SK-N-MC (cell line): ENCODE measurements at regions not wholly inside any gene's neighbourhood (a gene's known extent, or its start where the extent isn't known, plus 50 kb on each side); places are given as distances from the start of the nearest gene placed in this dataset.
"Not testable (repeated sequence)": the region's sequence is repeated elsewhere in the genome, so short reads cannot be mapped to it uniquely, and the experiment has no call there.

ENCODE experiments used
- DNase-seq: peaks from one replicate; pipeline ENCODE4 v3.0.0-alpha.2; 2011; ENCODE audit warnings: low read depth, low spot score
- H3K27ac ChIP-seq: fragments of 200-600 bp; sonication (generic); 2 replicates; pipeline ENCODE4 v1.5.1; 2016; ENCODE audit warnings: mixed run types
- H3K36me3 ChIP-seq: fragments of 200-600 bp; sonication (generic); 2 replicates; pipeline ENCODE4 v1.6.1; 2017; ENCODE audit warnings: antibody characterized with exemption, low read length, mixed read lengths; ENCODE audit not compliant: insufficient read depth
- H3K4me3 ChIP-seq: fragments of 200-600 bp; sonication (generic); 2 replicates; pipeline ENCODE4 v1.5.1; 2016
- H3K9ac ChIP-seq: fragments of 200-600 bp; sonication (generic); 2 replicates; pipeline ENCODE4 v1.8.0; 2017; ENCODE audit warnings: mixed run types, mixed read lengths; ENCODE audit not compliant: insufficient read length
- H3K9me3 ChIP-seq: fragments of 200-600 bp; sonication (generic); 2 replicates; pipeline ENCODE4 v1.6.1; 2017; ENCODE audit warnings: low read depth, mild to moderate bottlenecking, antibody characterized with exemption, low read length, moderate library complexity, mixed read lengths
- EZH2 ChIP-seq: fragments of 200-600 bp; sonication (generic); IDR thresholded peaks from one replicate; pipeline ENCODE4 v1.6.1; 2017; ENCODE audit warnings: antibody characterized with exemption
- FOXP2 ChIP-seq: optimal IDR thresholded peaks from 2 replicates; pipeline ENCODE3; 2011; ENCODE audit warnings: mild to moderate bottlenecking, moderate library complexity; ENCODE audit not compliant: insufficient read depth; ENCODE audit errors: extremely low read length, control extremely low read depth
- POLR2AphosphoS5 ChIP-seq: IDR thresholded peaks from 2 replicates; pipeline ENCODE4 v1.6.1; 2012; ENCODE audit warnings: mild to moderate bottlenecking, low read depth, low read length, borderline replicate concordance

DNA sequence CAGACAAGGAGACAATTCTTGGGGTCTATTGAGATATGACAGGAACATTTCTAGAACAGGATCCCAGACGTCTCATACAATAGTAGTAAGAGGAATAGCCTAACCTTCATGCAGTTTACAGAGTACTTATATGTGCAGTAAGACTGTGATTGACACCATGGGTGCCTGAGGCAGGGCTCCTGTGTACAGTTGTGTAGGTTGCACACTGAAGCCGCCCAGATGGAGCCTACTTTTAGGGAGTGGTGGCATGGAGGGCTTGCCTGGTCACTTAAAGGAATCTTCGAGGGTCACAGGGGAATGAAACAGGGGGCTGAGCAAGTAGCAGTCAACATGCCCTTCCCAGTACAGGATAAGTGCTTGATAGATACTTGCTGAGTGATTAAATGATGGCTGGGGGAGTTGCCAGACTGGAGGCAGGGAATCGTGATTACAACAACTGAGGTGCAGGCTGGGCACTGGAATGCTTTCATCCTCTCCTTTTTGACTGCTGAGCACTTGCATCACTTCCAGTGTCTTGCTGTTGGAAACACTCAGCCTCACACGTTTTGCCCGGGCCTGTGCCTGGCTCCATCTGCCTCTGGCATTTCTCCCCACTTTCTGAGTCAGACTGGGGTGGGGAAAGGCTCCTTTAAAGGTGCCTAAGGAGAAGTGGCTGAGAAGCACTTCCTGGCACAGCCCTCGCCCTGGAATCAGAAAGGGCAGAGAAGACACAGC, 71.0 kb downstream of the COPRS start:
- Histone ChIP-seq H3K27ac (no peak overlapping the region), H3K9me3 (no peaks in the 10 kb centered on the region), H3K9ac (no peak overlapping the region), H3K4me3 (no peak overlapping the region), H3K36me3 (no peaks in the 10 kb centered on the region)
- TF ChIP-seq EZH2 = no peak
- no peak for TF ChIP-seq FOXP2
- no peak for TF ChIP-seq POLR2AphosphoS5
- DNase-seq = no peak

DNA sequence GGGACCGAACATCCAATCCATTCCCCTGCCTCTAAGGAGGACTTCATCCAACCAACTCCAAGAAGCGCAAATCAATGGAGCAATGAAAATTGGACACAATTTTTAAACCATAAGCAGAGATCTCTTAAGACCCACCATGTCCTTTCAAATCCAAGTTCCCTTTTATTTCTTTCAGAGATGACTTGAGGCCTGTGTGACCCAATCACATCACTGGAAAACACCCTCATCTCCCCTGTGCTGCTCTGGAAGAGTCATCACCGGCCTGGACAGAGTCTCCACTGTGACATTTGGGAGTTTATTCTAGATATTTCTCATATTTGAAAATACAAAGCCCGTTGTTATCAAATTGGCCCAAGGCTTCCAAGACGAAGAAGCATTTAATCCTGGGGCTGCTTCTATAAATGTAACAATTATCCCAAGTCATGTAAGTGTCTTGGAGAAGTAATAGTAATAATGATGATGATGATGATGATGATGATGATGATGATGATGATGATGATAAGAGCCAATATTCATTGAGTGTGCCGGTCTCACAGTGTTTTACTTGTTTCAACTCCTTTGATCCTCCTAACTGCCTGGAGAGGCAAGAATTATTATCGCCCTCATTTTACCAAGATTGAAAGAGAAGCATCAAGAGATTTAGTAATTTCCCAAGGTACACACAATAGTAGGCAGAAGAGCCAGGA, 72.1 kb downstream of the COPRS start:
- H3K4me3 ChIP-seq = no peak overlapping the region
- no peak overlapping the region for H3K9ac ChIP-seq
- DNase-seq = no peak
- no peaks in the 10 kb centered on the region for H3K9me3 ChIP-seq
- H3K36me3 ChIP-seq = no peaks in the 10 kb centered on the region
- no peak overlapping the region for H3K27ac ChIP-seq
- TF ChIP-seq FOXP2 (no peak), EZH2 (no peak), POLR2AphosphoS5 (no peak)

- Histone ChIP-seq H3K9me3 (no peaks in the 10 kb centered on the region), H3K9ac (no peak overlapping the region), H3K36me3 (no peaks in the 10 kb centered on the region), H3K4me3 (no peak overlapping the region), H3K27ac (no peak overlapping the region)
- TF ChIP-seq EZH2 (no peak), POLR2AphosphoS5 (no peak), FOXP2 (no peak)
- DNase-seq = no peak
These were observed 78.6 kb downstream of the COPRS start for GRCh38 chr17:31780483-31780882.

- Histone ChIP-seq H3K9me3 (no peaks in the 10 kb centered on the region), H3K4me3 (no peak overlapping the region), H3K36me3 (no peaks in the 10 kb centered on the region), H3K27ac (no peak overlapping the region), H3K9ac (no peak overlapping the region)
- no peak for DNase-seq
- TF ChIP-seq EZH2 (no peak), POLR2AphosphoS5 (no peak), FOXP2 (no peak)
These were observed 80.5 kb downstream of the COPRS start for GRCh38 chr17:31778523-31778922.

DNA sequence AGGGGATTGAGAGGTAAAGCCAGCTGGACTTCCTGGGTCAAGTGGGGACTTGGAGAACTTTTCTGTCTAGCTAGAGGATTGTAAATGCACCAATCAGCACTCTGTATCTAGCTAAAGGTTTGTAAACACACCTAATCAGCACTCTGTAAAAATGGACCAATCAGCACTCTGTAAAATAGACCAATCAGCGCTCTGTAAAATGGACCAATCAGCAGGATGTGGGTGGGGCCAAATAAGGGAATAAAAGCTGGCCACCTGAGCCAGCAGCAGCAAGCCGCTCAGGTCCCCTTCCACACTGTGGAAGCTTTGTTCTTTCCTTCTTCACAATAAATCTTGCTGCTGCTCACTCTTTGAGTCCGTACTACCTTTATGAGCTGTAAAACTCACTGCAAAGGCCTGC, 87.7 kb downstream of the COPRS start:
- not testable (repeated sequence) for H3K36me3 ChIP-seq, H3K27ac ChIP-seq, H3K9ac ChIP-seq, H3K4me3 ChIP-seq, DNase-seq, H3K9me3 ChIP-seq

DNA sequence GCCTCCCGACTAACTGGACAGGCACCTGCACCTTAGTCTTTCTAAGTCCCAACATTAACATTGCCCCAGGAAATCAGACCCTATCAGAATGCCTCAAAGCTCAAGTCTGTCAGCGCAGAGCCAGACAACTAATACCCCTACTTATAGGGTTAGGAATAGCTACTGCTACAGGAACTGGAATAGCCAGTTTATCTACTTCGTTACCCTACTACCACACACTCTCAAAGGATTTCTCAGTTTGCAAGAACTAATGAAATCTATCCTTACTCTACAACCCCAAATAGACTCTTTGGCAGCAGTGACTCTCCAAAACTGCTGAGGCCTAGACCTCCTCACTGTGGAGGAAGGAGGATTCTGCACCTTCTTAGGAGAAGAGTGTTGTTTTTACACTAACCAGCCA, 88.5 kb downstream of the COPRS start:
- not testable (repeated sequence) for DNase-seq, H3K9me3 ChIP-seq, H3K4me3 ChIP-seq, H3K36me3 ChIP-seq, H3K9ac ChIP-seq, H3K27ac ChIP-seq

DNA sequence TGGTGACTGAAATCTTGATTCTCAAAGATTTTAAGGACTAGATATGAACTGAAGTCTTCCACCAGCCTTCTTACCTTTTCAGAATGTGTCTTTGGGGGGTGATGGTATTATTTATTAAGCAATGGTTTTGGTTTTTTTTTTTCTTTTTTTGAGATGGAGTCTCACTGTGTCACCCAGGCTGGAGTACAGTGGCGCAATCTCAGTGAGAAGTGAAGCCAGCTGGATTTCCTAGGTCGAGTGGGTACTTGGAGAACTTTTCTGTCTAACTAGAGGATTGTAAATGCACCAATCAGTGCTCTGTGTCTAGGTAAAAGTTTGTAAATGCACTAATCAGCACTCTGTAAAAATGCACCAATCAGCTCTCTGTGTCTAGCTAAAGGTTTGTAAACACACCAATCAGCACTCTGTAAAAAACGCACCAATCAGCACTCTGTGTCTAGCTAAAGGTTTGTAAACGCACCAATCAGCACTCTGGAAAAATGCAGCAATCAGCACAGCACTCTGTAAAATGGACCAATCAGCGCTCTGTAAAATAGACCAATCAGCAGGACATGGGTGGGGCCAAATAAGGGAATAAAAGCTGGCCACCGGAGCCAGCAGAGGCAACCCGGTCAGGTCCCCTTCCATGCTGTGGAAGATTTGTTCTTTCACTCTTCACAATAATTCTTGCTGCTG, 97.1 kb downstream of the COPRS start:
- not testable (repeated sequence) for H3K9ac ChIP-seq, H3K4me3 ChIP-seq, DNase-seq, H3K9me3 ChIP-seq, H3K36me3 ChIP-seq, H3K27ac ChIP-seq

GRCh38 chr17:31758646-31759045, 100.4 kb downstream of the COPRS start:
- TF ChIP-seq EZH2 (no peak), POLR2AphosphoS5 (no peak), FOXP2 (no peak)
- H3K9ac ChIP-seq = no peak overlapping the region
- H3K36me3 ChIP-seq = no peaks in the 10 kb centered on the region
- no peak overlapping the region for H3K27ac ChIP-seq
- no peaks in the 10 kb centered on the region for H3K9me3 ChIP-seq
- DNase-seq = no peak
- H3K4me3 ChIP-seq = no peak overlapping the region

GRCh38 chr17:31757097-31757496, 101.9 kb downstream of the COPRS start:
- Histone ChIP-seq H3K36me3 (no peaks in the 10 kb centered on the region), H3K9me3 (no peaks in the 10 kb centered on the region), H3K9ac (no peak overlapping the region), H3K27ac (no peak overlapping the region), H3K4me3 (no peak overlapping the region)
- TF ChIP-seq EZH2 (no peak), FOXP2 (no peak), POLR2AphosphoS5 (no peak)
- no peak for DNase-seq
